GM18867 (cell line): ENCODE measurements at regions not wholly inside any gene's neighbourhood (a gene's known extent, or its start where the extent isn't known, plus 50 kb on each side); places are given as distances from the start of the nearest gene placed in this dataset.
"Not testable (repeated sequence)": the region's sequence is repeated elsewhere in the genome, so short reads cannot be mapped to it uniquely, and the experiment has no call there.

Experiments
- ATAC-seq: cut with Tn5 transposase; IDR thresholded peaks from one replicate; pipeline ENCODE4 v1.9.1; 2021; ENCODE audit warnings: mild to moderate bottlenecking, moderate library complexity; ENCODE audit not compliant: unreplicated experiment

DNA sequence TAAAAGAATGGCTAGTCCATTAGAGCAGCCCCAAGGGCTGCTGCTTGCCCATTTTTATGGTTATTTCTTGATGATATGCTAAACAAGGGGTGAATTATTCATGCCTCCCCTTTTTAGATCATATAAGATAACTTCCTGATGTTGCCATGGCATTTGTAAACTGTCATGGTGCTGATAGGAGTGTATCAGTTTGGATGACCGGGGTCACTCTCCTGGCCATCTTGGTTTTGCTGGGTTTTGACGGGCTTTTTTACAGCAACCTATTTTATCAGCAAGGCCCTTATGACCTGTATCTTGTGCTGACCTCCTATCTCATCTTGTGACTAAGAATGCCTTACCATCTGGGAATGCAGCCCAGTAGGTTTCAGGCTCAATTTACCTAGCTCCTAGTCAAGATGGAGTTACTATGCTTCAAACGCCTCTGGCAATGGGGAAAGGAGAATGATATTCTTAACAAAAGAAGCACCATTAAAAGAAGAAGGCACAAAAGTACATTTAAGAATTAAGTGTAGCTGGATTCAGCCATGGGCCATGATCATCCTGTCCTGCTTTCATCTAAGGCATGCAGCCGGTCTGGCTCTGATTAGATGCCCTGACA, 1156.0 kb downstream of the PCDH9 start:
- no peak for ATAC-seq

DNA sequence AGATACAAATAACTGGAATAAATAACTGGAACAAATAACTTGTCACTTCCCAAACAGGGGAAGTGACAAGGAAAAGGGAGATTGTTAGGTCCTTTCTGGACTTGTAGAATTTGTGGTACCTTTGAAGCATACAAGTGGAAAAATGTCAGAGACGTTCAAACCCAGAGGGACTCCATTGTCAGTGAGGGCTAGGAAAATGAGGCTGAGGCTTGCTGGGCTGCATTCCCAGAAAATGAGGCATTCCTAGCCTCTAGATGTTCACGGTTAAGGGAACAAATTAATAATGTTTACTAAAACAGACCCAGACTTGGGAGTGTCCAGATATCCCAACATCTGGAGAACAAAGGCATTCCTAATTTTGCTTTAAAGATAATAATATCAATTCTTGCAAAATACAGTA, 1158.0 kb downstream of the PCDH9 start:
- ATAC-seq = not testable (repeated sequence)

DNA sequence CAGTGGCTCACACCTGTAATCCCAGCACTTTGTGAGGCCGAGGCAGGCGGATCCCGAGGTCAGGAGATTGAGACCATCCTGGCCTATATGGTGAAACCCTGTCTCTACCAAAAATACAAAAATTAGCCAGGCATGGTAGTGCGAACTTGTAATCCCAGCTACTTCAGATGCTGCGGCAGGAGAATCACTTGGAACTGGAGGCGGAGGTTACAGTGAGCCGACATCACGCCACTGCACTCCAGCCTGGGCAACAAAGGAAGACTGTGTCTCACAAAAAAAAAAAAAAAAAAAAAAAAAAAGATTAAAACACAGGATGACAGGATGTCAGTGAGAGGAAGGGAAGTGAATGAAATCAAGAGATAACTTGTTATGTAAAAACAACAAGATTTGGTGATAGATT, 1158.5 kb downstream of the PCDH9 start:
- ATAC-seq = no peak

DNA sequence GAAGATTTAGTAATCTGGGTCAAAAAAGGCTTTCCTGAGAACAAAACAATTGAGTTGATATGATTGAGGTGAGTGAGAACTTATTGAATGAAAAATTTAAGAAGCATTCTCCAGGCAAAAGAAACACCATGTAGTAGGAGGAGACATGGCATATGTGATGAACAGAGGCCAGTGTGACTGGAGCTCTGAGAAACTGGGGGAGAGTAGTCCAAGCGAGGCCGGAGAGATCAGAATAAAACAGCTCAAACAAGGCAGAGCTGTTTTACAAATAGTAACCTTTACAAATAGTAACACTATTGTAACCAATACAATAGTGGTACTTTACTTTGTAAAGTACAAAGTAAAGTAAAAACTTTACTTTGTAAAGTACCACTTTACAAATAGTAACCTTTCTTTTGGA, 1159.1 kb downstream of the PCDH9 start:
- ATAC-seq = no peak

DNA sequence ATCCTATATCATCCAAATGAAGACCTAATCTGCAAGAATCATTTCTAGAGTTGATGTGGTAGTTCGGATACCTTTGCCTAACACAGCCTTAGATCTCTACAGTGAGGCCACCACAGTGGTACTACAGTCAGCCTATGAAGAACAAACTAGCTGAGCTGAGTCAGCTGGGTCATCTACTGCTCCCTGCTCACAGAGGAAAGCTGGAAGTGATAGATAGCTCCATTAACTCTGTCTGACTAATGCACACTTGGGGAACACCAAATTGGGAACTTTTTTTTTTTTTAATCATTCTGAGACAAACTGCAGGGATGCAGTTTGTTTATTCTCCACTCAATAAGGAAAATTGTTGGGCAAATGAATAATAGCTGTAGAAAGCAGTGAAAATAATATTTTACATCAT, 1160.6 kb downstream of the PCDH9 start:
- no peak for ATAC-seq

DNA sequence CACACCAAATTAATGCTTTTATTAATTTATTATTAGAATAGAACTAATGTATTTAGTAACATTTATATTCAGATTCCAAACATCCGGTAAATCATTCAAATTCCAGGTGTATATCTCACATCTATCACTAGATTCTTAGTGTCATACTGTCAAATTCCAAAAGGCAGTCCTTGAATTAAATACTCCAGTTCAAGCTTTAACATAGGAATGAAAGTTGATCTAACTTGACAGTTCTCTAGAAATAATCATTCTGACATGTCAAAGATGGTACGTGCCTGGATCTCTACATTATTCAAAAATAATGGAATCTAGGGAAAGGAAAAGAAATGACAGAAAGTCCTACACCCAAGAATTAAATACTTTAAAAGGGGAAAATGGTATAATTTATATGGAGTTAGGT, 1161.5 kb downstream of the PCDH9 start:
- ATAC-seq = no peak

DNA sequence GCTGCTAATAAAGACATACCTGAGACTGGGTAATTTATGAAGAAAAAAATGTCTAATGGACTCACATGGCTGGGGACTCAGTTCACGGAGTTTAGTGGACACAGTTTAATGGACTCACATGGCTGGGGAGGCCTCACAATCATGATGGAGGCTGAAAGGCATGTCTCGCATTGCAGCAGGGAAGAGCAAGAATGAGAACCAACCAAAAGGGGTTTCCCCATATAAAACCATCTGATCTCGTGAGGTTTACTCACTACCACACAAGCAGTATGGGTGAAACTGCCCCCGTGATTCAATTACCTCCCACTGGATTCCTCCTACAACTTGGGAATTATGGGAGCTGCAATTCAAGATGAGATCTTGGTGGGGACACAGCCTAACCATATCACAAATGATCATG, 1181.2 kb downstream of the PCDH9 start:
- no peak for ATAC-seq

DNA sequence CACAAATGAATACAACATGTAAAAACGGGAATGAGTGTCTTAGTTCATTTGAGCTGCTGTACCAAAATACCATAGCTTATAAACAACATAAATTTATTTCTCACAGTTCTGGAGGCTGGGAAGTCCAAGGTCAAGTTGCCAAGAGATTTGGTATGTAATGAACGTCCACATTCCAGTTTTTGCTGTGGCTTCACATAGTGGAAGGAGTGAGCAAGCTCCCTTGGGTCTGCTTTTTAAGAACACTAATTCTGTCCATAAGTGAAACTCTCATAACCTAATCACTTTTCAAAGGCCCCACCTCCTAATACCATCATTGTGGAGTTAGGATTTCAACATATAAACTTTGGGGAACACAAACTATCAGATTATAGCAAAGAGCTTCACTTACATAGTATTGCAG, 1189.6 kb downstream of the PCDH9 start:
- no peak for ATAC-seq

DNA sequence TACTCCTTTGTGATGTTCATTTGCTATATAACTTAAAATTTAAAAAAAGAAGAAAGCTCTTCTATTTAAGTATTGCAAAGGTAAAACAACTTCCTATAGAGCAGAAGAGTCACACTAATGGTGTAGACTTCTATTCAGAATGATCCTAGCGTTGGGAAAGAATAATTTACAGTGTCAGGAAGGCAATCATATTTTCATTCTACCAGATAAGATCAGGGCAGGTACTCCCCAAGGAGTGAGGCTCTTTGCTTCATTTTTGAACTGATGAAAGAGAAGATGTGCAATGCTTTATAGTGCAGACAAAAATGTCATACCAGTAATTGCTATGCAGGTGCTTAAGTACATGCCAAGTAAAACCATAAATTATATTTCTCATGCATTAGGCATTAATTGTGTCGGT, 1193.0 kb downstream of the PCDH9 start:
- ATAC-seq = no peak

DNA sequence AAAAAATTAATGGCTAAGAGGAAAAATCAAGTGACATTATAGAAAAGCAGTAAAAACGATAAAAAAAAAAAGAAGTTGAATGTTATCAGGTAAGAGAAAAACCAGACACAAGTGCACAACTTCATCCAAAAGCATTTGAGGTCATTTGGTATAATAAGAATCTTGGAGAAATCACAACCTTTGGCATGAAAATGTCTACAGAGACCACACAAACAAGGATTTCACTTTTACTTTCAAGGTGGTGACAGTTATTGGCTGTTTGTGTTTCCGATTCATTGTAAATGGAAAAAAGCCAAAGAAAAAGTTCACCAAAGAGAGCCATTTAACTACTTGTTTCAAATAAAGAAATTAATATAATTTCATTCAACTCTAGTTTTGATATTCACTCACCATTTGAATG, 1193.5 kb downstream of the PCDH9 start:
- ATAC-seq = no peak

DNA sequence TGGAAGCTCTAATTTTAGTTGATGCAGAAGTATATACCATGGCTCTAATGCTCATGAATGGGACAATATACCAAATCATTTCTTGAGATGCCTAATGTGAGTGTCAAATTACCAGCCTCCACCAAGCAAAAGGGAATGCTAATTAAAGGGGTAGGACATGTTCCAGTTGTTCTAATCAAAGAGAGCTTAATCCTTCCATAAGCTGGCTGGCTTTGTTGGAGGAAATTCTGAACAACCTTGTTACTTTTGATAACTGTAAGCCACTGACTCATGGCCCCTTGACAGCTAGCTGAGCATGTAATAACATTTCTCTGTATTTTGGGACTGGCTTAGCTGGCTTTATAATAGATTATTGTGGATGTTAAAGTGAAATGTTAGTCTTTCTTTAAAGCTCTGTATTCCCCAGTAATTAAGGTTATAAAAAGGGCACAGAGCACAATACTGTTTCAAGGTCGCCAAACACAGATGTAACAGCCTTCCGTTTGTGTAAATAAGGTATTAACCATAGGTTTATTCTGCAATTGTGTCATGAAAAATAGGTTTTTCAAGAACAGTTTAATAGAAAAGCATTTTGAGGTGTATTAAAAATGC, 1194.0 kb downstream of the PCDH9 start:
- ATAC-seq = no peak

DNA sequence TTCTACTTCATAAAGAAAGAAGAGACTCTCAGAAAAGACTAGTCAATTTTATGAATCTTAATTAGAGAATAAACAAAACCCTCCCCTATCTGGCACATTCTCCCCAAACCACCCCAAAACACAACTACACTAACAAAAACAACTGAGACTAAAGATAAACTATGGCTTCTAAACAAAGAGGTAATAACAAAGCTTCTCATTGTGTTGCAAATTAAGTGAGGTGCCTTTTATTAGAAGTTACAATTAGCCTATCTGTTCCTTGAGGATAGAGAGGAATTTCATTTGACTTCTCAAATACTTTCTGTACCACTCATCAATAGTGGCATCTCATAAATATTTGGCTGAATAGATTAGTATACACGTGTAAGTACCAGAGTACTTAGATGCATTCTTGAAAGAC, 1196.2 kb downstream of the PCDH9 start:
- ATAC-seq = no peak

DNA sequence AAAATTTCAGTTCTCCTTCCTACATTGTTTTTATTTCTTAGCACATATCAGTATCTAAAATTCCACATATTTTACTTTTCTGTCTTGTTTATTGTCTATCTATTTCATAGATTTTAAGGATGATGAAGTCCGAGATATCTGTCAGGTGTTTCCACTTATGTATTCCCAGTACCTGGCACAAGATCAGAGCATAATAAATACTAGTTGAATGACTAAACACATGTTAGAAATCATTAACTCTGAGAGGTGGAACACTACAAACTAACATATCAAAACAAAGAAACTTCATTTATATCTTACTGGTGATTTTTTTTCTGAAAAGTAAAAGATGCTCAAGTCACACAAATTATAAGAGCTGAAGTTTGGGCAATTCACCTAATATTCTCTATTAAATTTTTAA, 1208.3 kb downstream of the PCDH9 start:
- ATAC-seq = no peak

DNA sequence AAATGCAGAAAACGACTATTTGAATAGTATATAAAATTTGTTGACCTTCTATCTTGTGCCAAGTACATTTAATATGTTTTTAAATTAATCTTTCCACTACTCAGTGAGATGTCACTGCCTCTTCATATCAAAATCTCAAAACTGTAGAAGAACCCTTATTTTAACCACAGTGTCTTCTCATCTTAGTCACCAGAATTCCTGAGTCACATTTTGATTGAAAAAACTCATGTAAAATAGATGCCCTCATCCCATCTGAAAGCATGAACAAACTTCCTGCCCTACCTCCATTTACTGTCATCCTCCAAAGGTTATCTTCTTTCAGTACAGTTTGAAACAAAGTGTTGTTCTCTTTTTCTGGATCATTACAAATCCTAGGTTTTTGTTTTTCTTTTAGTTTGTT, 1215.4 kb downstream of the PCDH9 start:
- no peak for ATAC-seq

DNA sequence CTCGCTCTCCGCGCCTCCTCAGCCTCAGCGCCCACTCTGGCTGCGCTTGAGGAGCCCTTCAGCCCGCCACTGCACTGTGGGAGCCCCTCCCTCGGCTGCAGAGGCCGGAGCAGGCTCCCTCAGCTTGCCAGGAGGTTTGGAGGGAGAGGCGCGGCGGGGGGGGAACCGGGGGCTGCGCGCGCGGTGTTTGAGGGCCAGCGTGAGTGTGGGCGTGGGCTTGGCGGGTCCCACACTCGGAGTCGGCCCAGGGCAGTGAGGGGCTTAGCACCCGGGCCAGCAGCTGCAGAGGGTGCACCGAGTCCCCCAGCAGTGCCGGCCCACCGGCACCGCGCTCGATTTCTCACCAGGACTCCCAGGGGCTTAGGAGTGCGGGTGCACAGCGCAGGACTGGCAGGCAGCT, 1220.9 kb downstream of the PCDH9 start:
- no peak for ATAC-seq

DNA sequence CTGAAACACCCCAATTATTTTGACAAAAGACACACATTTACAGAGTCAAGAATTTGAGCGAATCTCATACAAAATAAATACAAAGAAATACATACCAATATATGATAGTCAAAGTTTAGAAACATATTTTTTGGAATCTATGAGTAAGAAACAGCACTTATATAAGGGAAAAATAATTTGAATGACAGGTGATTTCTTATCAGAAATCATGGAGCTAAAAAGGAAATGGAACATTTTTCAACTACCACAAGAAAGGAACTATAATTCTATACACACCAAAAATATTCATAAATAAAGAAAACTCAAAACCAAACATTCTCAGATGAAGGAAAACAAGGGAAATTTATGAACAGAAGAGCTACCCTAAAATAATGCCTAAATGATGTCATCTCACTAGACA, 1226.6 kb downstream of the PCDH9 start:
- ATAC-seq = no peak

DNA sequence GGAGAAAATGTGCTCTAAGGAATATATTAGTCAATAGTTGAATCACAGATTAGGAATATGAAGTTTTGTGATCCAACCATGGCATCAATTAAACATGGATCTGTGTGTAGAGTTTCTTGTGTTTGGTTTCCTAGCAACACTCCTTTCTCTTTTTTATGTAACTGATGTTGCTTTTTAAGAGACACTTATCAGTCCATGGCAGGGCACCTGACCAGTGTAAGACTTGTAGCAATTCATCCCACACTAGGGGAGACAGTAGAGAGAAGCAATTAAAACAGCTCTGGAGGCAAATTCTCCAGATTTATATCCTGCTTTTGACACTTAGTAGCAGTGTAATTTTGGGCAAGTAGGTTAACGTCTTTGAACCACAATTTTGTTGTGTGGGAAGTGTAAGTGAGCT, 1229.0 kb downstream of the PCDH9 start:
- ATAC-seq = no peak

DNA sequence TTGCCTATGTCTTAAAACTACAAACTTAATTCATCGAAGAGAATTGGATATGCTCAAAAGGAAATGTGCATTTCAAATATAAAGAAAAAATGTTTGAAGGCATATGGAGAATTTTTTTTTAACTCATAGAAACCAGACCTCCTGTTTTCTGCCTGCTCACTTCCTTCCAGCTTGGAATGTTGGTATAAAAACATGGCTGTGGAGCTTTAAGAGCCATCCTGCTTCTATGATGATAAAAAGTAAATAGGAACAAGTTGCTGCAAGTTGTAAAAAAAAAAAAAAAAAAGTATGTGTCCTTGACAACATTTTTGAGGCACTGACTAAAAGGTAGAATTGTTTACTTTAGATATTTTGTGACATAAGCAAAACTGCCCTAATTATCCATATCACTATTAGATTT, 1230.7 kb downstream of the PCDH9 start:
- ATAC-seq = no peak

DNA sequence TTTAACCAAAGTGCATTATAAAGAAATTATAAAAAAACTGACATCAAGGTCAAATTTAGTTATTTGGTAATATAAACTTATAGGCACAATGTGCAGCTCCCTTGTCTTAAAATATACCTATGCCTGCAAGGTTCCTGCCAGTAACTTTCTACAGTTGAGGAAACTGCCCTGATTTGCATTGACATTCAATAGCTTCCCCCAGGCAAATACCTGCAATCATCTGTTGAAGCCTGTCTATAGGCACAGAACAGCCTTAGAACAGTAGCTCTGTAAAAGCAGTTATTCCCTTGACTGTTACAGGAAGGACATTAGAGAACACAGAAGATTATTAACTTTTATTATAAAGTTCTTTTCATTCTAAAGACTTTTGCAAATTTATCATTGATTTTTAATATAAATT, 1239.5 kb downstream of the PCDH9 start:
- no peak for ATAC-seq

DNA sequence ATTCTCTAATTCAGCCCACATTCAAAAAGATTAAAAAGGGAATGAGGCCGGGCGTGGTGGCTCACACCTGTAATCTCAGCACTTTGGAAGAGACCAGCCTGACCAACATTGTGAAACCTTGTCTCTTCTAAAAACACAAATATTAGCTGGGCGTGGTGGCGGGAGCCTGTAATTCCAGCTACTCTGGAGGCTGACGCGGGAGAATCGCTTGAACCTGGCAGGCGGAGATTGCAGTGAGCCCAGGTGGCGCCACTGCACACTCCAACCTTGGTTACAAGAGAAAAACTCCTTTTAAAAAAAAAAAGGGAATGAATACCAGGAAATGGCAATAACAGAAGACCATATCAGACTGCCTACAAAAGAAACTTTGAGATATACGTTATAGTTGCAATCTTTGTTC, 1244.5 kb downstream of the PCDH9 start:
- ATAC-seq = no peak

DNA sequence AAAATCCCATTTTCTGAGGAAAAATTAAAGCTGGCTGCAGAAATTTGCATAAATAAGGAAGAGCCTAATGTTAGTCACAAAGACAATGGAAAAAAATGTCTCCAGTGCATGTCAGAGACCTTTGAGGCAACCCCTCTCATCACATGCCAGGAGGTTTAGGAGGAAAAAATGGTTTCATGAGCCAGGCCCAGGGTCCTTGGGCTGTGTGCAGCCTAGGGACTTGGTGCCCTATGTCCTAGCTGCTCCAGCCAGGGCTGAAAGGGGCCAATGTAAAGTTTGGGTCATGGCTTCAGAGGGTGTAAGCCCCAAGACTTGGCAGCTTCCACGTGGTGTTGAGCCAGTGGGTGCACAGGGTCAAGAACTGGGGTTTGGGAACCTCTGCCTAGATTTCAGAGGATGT, 1252.6 kb downstream of the PCDH9 start:
- ATAC-seq = no peak

DNA sequence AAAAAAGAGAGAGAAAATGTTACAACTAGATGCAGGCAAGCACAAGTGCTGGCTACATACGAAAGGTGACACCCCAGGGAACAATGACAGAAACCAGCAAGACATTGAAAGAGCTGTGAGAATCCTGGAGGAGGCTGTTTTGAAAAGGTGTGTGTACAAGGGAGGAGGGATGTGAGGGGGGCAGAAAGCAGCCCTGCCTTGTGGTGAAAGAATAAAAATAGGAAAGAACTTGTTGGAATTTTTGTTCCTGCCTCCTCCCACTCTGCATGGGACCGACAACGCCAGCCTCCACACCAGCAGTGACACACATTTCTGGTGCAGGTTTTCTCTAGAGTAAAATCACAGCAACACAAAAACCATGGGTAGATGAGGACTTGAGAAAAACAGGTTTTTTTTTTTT, 1258.6 kb downstream of the PCDH9 start:
- ATAC-seq = no peak

DNA sequence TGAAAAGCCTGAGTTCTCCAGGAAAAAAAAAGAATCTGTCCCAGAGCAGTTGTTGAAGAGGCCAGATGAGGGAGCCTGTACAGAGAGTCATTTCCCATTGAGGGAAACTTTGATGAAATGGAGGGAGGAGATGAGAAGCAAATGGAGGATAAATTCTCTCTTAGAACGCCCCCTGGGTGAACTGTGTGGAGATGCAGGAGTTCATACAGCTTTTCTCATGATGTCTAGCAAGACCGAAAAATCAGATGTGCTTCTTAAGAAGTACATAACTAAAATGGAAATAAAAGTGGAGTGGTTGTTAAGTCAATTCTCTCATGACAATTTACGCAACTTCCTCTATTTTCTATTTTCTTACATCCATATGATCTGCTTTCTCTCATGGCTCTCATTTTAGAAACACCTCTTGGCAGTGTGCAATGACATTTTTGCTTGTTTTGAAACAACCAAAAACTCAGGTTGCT, 1263.1 kb downstream of the PCDH9 start:
- ATAC-seq = no peak
